ENCODE measurements at regions not wholly inside any gene's neighbourhood (a gene's known extent, or its start where the extent isn't known, plus 50 kb on each side); places are given as distances from the start of the nearest gene placed in this dataset.

- no peaks in the 10 kb centered on the region for H3K36me3 ChIP-seq
- TF ChIP-seq POLR2A (IDR thresholded peaks at IDR 0.05) = no peak
- H3K9me3 ChIP-seq = peaks cover 0 to 53% (median 26%) of the 10 kb centered on the region in 8 donors
- no peak overlapping the region for H3K4me3 ChIP-seq
- peaks cover 0 to 80% (median 23%) of the 10 kb centered on the region in 7 donors for H3K27me3 ChIP-seq (replicated peaks in 1 of 7)
- intact Hi-C loops (cut with DNase I; ENCODE audit: low total_unique reads) = no loop called here
- H3K27ac ChIP-seq = no peak overlapping the region
- 42 to 45% (median 45%) methylated on average over 16 of the region's 16 CpGs for WGBS, 5 donors
- H3K4me1 ChIP-seq = no peaks in the 10 kb centered on the region
- no peak for DNase-seq
Measured at GRCh38 chr6:28710466-28711191, 184.9 kb downstream of the GPX5 start.

- Histone ChIP-seq H3K36me3 (no peaks in the 10 kb centered on the region), H3K27me3 (replicated peaks in 1 of 7) (peaks cover 0 to 74% (median 23%) of the 10 kb centered on the region in 7 donors), H3K27ac (no peak overlapping the region), H3K4me3 (no peak overlapping the region), H3K4me1 (no peaks in the 10 kb centered on the region), H3K9me3 (peaks cover 0 to 47% (median 26%) of the 10 kb centered on the region in 8 donors)
- WGBS, 5 donors = 72 to 80% (median 78%) methylated on average over 4 of the region's 4 CpGs
- TF ChIP-seq POLR2AphosphoS5 (IDR thresholded peaks at IDR 0.05) (no peak), POLR2A (IDR thresholded peaks at IDR 0.05) (no peak), CTCF (IDR thresholded peaks at IDR 0.05 in 8 of 11, conservative IDR thresholded peaks at IDR 0.05 in 3 of 11) (no peak)
- DNase-seq = no peak
- intact Hi-C loops (cut with DNase I; ENCODE audit: low total_unique reads) = no loop called here
Measured at GRCh38 chr6:28711325-28711724, 185.6 kb downstream of the GPX5 start.

- Histone ChIP-seq H3K27ac (no peak overlapping the region), H3K27me3 (replicated peaks in 1 of 7) (peaks cover 0 to 70% (median 23%) of the 10 kb centered on the region in 7 donors), H3K4me3 (no peak overlapping the region), H3K36me3 (no peaks in the 10 kb centered on the region), H3K9me3 (peaks cover 0 to 41% (median 22%) of the 10 kb centered on the region in 8 donors), H3K4me1 (no peaks in the 10 kb centered on the region)
- no peak for DNase-seq
- intact Hi-C loops (cut with DNase I; ENCODE audit: low total_unique reads) = no loop called here
- WGBS, 5 donors = 65 to 84% (median 75%) methylated on average over 5 of the region's 5 CpGs
- TF ChIP-seq CTCF (IDR thresholded peaks at IDR 0.05 in 8 of 11, conservative IDR thresholded peaks at IDR 0.05 in 3 of 11) (no peak), POLR2A (IDR thresholded peaks at IDR 0.05) (no peak)
Measured at GRCh38 chr6:28711788-28712341, 186.2 kb downstream of the GPX5 start.

GRCh38 chr6:28712982-28713381 lies 187.3 kb downstream of the GPX5 start:
- H3K9me3 ChIP-seq = peaks cover 0 to 30% (median 11%) of the 10 kb centered on the region in 8 donors
- no peak for TF ChIP-seq CTCF (IDR thresholded peaks at IDR 0.05 in 8 of 11, conservative IDR thresholded peaks at IDR 0.05 in 3 of 11)
- TF ChIP-seq POLR2A (IDR thresholded peaks at IDR 0.05) = no peak
- TF ChIP-seq POLR2AphosphoS5 (IDR thresholded peaks at IDR 0.05) = no peak

More at GRCh38 chr6:28712982-28713381, 187.3 kb downstream of the GPX5 start:
- DNase-seq = no peak
- Histone ChIP-seq H3K27ac (no peak overlapping the region), H3K4me1 (no peaks in the 10 kb centered on the region), H3K27me3 (replicated peaks in 1 of 7) (peaks cover 0 to 70% (median 23%) of the 10 kb centered on the region in 7 donors), H3K4me3 (no peak overlapping the region), H3K36me3 (no peaks in the 10 kb centered on the region)
- 78 to 88% (median 81%) methylated on average over 1 of the region's 1 CpG for WGBS, 5 donors
- intact Hi-C loops (cut with DNase I; ENCODE audit: low total_unique reads) = no loop called here
